Right lobe of liver (tissue), 4 donors: ENCODE measurements at regions not wholly inside any gene's neighbourhood (a gene's known extent, or its start where the extent isn't known, plus 50 kb on each side); places are given as distances from the start of the nearest gene placed in this dataset.

Experiments used
- POLR2A ChIP-seq: fragments of 450-650 bp; IDR thresholded peaks from one replicate; pipeline ENCODE4 v1.6.1; 2017; ENCODE audit warnings: antibody characterized with exemption, mild to moderate bottlenecking
- TF ChIP-seq, protein P1 (sequence below), 4 donors: fragments of 200-600 bp in 3 of 4; fragments of 450-650 bp in 1 of 4; IDR thresholded peaks; one replicate each; pipeline versions ENCODE4 v1.5.1 to v1.8.0; 2016 to 2022; ENCODE audit warnings: antibody characterized with exemption in 4 of 4, mild to moderate bottlenecking in 2 of 4
- donor health status: DM: no; HTN: no; CAD: no.
- donor health status: DM: no; HTN: no; CAD: no.
- donor health status: DM: no; HTN: yes; CAD: no.

DNA sequence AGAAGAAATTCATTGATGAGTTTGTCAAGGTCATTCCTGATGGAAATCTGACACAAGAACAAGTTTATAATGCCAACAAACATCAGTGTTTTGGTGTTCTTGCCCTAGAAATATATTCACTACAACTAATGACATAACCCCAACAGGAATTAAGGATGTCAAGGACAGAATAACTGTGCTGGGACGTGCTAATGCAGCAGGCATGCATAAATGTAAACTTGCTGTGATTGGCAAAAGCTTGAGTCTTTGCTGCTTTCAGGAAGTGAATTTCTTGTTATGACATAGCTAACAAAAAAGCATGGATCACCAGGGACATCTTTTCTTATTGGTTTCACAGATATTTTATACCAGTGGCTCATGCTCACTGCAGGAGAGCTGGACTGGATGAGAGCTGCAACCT is 144.6 kb downstream of the KCTD12 start:
- TF ChIP-seq, protein P1, sequence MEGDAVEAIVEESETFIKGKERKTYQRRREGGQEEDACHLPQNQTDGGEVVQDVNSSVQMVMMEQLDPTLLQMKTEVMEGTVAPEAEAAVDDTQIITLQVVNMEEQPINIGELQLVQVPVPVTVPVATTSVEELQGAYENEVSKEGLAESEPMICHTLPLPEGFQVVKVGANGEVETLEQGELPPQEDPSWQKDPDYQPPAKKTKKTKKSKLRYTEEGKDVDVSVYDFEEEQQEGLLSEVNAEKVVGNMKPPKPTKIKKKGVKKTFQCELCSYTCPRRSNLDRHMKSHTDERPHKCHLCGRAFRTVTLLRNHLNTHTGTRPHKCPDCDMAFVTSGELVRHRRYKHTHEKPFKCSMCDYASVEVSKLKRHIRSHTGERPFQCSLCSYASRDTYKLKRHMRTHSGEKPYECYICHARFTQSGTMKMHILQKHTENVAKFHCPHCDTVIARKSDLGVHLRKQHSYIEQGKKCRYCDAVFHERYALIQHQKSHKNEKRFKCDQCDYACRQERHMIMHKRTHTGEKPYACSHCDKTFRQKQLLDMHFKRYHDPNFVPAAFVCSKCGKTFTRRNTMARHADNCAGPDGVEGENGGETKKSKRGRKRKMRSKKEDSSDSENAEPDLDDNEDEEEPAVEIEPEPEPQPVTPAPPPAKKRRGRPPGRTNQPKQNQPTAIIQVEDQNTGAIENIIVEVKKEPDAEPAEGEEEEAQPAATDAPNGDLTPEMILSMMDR (IDR thresholded peaks at IDR 0.05): no peak
- TF ChIP-seq POLR2A: no peak
